ENCODE measurements at regions not wholly inside any gene's neighbourhood (a gene's known extent, or its start where the extent isn't known, plus 50 kb on each side); places are given as distances from the start of the nearest gene placed in this dataset.

- DNase-seq = no peak
Observed at GRCh38 chr6:181049-181654, 111.1 kb upstream of the DUSP22 start.

DNA sequence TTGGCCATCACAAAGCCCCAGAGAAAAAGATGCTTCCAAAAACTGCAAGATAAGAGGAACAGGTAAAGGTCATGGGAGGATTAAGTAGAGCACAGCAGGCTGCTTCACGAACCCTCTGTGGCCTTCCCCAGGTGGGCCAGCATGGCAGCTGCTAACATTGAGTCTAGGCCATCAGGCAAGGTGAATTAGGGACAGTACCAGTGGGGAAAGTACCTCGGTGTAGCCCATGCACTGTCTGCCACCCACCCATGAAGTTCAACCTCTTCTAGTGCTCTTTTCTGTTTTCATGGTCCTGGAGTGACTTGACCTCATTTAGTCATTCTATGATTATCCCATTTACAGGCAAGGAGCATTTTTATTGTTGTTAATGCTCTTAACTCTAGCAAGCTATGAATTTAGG is 108.6 kb upstream of the DUSP22 start:
- DNase-seq = peak; percentile 20

GRCh38 chr6:184161-184700 is 108.1 kb upstream of the DUSP22 start:
- DNase-seq = no peak

DNA sequence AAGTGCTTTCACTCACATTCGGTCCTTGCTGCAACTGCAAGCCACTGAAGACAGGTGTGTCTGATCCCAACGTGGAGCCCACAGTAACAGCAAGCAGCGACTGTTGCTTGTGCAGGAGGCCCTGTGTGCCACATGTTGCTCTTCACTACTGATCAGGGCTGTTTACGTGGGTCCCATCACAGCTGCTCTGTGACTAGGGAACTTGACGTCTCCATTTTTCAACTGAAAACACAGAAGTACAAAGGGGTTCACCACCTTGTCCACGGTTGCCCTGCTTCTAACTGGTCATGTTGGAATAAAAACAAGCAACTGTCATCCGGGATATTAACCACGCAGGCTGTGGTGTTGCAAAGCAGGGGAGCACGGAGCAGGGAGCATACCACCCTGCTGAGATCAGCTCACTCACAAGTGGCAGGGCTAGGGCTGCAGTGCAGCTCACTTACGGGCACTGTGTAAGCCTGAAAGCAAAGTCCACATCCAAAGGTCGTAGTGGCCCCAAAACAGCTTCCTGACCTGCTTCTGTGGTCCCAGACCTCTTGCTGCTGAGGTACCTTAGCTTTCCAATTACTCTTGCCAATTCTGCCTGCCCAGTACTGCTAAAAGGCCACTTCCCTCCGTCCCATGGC is 105.8 kb upstream of the DUSP22 start:
- DNase-seq = no peak

DNA sequence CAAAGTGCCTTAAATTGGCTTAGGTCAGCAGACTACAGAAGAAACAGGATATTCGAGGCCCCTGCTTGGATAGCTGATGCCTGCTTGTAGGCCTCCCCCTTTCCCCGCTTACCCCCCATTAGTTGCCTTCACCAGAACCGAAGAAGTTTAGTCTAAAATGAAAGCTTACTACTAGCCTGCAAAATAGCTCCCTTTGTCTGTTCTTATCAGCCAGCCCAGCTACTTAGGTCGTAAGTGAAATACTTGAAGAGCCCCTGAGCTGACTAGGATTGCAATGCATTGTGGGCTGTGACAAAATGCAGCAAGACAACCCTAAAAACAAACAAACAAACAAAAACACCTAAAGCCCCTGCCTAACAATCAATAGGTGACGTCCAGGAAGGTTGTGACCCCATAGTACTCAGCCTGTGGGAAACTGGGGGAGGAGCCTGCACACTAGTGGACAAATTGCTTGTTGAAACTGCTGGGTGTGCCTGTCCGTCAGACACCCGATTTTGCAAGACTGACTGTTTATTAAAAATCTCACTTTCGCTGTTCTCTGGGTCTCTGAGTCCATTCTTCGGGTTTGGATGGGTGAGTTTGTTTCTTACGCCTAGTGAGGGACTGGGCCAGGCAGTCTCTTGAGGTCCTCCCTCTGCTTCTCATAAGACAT is 105.0 kb upstream of the DUSP22 start:
- no peak for DNase-seq

- DNase-seq = peak; percentile 87
Observed at GRCh38 chr6:188821-189655, 103.2 kb upstream of the DUSP22 start.

GRCh38 chr6:189676-190075 is 102.6 kb upstream of the DUSP22 start:
- no peak for DNase-seq

DNA sequence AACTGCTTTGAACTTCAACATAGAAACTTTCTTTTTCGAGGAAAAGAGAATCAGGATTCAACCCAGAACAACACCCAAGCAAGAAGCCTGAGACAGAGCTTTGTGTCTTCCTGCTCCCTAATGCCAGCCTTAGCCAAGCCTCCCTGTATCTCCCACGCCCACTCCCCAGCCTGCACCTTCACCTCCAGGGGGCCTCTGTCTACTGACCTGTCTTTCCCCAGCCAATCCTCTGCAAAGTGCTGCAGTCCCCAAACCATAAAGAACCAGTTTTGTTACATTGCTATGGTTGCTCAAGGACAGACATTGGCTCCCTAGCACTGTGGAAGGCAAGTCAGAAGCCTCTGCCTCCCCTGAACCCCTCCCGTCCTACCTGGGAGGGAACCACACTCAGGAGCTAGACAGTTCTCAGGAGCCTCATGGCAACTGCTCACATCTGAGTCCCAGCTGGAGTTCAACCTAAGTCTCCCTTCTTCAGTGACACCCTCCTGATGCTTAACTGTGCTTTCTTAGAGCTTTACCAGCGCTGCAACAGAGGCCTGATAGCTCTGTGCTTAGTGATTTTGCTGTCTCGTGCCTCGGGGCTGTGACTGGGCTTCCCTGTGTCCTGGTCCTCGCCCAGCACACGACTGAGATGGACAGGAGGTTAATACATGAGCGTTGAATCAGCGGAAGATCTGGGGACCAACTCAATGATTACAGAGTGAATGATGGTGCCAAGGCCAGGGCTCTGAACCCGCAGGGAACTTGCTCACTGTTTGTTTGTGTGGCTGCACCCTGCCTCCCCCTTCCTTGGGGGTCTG is 101.5 kb upstream of the DUSP22 start:
- DNase-seq = no peak

GRCh38 chr6:191487-192312 is 100.6 kb upstream of the DUSP22 start:
- DNase-seq = no peak

DNA sequence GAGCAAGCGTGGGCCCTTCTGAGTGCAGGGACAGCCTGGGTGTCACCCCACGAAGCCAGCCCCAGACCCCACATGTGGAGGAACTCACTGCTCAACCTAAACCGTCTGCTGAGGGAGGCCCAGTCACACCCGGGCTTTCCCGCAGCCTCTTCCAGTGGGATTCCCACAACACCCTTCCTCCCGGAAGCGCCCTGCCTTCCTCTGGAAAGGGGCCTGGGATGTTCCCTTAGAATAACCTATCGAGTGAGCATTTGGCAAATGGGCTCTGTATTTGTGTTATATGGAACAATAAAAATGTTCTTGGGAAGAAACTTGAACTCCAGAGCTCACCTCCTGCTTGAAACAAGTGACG is 100.0 kb upstream of the DUSP22 start:
- DNase-seq = no peak

DNA sequence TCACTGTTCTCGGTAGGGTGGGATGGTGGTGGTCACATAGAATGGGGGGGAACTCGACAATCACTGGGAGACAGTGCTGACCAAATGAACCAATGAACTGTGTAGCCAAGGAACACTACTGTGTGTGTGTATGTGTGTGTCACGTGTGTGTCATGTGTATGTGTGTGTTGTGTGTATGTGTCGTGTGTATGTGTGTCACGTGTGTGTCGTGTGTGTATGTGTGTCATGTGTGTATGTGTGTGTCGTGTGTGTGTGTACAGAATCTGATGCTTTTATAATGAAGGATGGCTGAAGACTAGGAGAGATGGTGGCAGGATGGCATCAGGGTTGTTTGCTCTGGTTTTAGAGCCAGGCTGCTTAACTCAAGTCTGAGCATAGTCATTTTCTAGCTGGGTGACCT is 99.1 kb upstream of the DUSP22 start:
- DNase-seq = no peak

GRCh38 chr6:193773-194310 is 98.4 kb upstream of the DUSP22 start:
- DNase-seq = peak; percentile 35

DNA sequence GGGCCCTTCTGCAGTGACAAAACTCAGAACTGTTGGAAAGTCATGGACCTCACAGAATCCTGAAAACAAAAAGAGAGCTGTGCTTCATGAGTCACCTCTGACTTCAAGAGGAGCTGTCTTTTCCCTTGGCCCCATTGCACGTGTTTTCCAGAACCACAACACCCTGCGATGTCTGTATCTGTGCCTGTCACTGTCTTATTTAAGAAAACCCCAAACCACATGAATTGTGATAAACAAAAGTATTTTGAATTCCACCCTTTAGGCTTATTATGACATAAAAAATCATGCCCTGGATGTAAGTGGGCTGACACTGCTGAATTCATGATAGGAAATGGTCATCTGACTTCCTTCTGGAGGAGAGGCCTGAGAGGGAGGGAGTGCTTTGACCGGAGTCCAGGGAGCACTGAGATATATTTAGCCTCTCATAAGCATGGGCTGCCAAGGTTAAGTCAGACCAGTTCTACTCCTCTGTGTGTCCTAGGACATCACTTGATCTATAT is 96.4 kb upstream of the DUSP22 start:
- peak; percentile 73 for DNase-seq

DNA sequence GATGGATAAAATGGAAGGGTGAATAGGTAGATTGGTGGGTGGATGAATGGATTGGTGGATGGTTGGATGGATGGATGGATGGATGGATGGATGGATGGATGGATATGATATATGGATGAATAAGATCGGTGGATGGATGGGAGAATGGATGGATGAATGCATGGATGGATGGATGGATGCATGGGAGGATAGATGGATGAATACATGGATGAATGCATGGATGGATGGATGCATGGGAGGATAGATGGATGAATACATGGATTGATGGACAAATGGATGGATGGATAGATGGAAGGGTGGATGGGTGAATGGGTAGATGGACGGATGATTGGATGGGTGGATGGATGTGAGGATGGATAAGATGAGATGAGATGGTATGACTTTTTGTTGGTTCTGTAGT is 95.7 kb upstream of the DUSP22 start:
- no peak for DNase-seq

- DNase-seq = no peak
Observed at GRCh38 chr6:203661-204060, 88.6 kb upstream of the DUSP22 start.

GRCh38 chr6:206264-206663 is 86.0 kb upstream of the DUSP22 start:
- no peak for DNase-seq

DNA sequence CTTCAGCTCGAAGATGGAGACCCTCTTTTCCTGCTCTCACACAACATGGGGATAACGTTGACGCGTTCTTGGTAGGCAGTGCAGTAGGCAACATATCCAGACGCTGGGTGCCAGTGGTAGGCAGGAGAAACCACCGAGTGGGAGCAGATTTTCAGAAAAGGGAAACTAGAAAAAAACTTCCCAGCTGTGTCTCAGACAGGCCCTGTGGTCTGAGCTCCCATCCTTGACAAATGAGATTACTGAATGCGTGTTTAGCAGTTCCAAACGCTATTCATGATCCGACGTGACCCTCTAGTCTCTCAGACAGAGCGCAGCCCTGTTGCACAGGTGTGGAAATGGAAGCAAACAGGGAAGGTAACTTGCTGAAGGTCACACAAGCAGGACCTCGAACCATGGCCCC is 83.9 kb upstream of the DUSP22 start:
- no peak for DNase-seq

- no peak for DNase-seq
Observed at GRCh38 chr6:208938-209337, 83.3 kb upstream of the DUSP22 start.

DNA sequence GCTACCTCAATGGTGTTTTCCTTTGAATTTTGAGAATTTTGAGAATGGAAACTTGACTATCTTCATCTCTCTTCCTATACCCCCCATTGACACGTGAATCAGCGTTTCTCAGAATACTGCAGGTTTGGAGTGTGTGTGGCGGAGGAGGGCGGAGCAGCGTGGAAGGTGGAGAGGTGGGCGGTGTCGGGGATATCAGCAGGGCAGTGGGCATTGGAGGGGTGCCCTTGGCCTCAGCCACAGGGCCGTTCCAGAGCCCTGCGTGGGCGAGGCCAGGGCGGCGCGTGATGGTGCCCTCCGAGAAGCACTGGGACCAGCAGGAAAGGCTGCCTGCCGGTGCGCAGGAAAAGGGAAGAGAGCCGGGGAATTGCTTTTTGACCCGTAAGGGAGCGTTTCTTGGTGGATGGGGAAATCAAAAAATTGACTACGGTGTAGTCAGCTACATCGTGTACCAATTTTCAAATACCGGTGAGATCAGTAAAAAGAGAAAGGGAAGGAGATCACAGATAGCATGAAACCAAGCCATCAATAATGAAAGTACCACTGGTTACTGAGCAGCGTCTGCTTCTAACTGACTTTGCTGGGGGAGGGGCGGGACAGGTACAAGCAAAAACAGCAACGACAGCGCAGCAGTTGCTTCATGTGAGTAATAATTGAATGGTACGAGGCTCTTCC is 82.7 kb upstream of the DUSP22 start:
- DNase-seq = peak; percentile 80

DNA sequence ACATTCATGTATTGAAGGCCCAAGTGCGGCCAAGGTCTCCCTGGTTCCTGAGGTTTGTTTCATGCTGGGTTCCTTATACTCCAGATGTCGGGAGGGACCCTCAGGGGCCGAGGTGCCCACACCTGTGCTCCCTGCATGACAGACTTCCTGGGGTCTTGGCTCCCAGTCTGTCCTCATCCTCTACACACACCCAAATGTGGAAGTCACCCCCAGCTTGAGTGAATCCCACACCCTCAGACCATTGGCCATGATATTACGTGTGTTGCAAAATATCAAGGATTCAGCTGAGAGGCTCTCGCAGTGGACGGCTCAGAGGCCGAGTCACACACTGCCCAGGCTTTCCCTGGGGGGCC is 82.2 kb upstream of the DUSP22 start:
- DNase-seq = no peak

Measured in stimulated activated CD4-positive, alpha-beta T cell treated with anti-CD3 and anti-CD28 coated beads, Interleukin-1b, Interleukin-23, amount 100 ng/mL, for 48 hours (primary cell).